Progenitor cell of endocrine pancreas (in vitro differentiated cells): ENCODE measurements at regions not wholly inside any gene's neighbourhood (a gene's known extent, or its start where the extent isn't known, plus 50 kb on each side); places are given as distances from the start of the nearest gene placed in this dataset.
"Not testable (repeated sequence)": the region's sequence is repeated elsewhere in the genome, so short reads cannot be mapped to it uniquely, and the experiment has no call there.

ENCODE experiments used
- DNase-seq: peaks from one replicate; pipeline ENCODE4 v3.0.0; 2021; ENCODE audit warnings: low spot score; ENCODE audit not compliant: unreplicated experiment
- H3K27ac Mint-ChIP-seq: 2 replicates; pipeline ENCODE4 v1.8.0; 2021; ENCODE audit warnings: mild to moderate bottlenecking, moderate library complexity, mixed read lengths
- H3K27me3 Mint-ChIP-seq: 2 replicates; pipeline ENCODE4 v1.8.0; 2021; ENCODE audit warnings: mixed read lengths
- H3K36me3 Mint-ChIP-seq: 2 replicates; pipeline ENCODE4 v1.8.0; 2022; ENCODE audit warnings: mixed read lengths; ENCODE audit not compliant: insufficient read depth
- H3K4me1 Mint-ChIP-seq: 2 replicates; pipeline ENCODE4 v1.8.0; 2021; ENCODE audit warnings: low read depth, mixed read lengths
- H3K4me3 Mint-ChIP-seq: 2 replicates; pipeline ENCODE4 v1.8.0; 2021; ENCODE audit warnings: low read depth, mild to moderate bottlenecking, moderate library complexity, mixed read lengths
- H3K9me3 Mint-ChIP-seq: 2 replicates; pipeline ENCODE4 v1.8.0; 2021; ENCODE audit warnings: low read depth, mixed read lengths
- CTCF ChIP-seq: fragments of 200-600 bp; sonication (generic); IDR thresholded peaks from one replicate; pipeline ENCODE4 v1.5.0; 2021; ENCODE audit warnings: antibody characterized with exemption, mild to moderate bottlenecking; ENCODE audit not compliant: unreplicated experiment

GRCh38 chr6:19925533-19925932 lies 88.4 kb downstream of the ID4 start:
- peaks cover 2% of the 10 kb centered on the region for H3K27me3 Mint-ChIP-seq
- peaks cover 2% of the 10 kb centered on the region for H3K4me1 Mint-ChIP-seq
- H3K27ac Mint-ChIP-seq: no peak overlapping the region
- no peaks in the 10 kb centered on the region for H3K9me3 Mint-ChIP-seq
- H3K4me3 Mint-ChIP-seq: no peak overlapping the region
- no peaks in the 10 kb centered on the region for H3K36me3 Mint-ChIP-seq
- no peak for TF ChIP-seq CTCF
- no peak for DNase-seq

GRCh38 chr6:19928461-19928860 lies 91.3 kb downstream of the ID4 start:
- Mint-ChIP-seq H3K4me3 (no peak overlapping the region), H3K4me1 (peaks cover 2% of the 10 kb centered on the region), H3K27me3 (peaks cover 5% of the 10 kb centered on the region), H3K9me3 (no peaks in the 10 kb centered on the region), H3K27ac (no peak overlapping the region), H3K36me3 (no peaks in the 10 kb centered on the region)
- no peak for TF ChIP-seq CTCF
- DNase-seq: no peak

GRCh38 chr6:19929312-19929711 lies 92.1 kb downstream of the ID4 start:
- Mint-ChIP-seq H3K36me3 (no peaks in the 10 kb centered on the region), H3K4me3 (no peak overlapping the region), H3K27me3 (peaks cover 5% of the 10 kb centered on the region), H3K9me3 (no peaks in the 10 kb centered on the region), H3K4me1 (peaks cover 2% of the 10 kb centered on the region), H3K27ac (peak overlapping the region; percentile 39)
- TF ChIP-seq CTCF: no peak
- no peak for DNase-seq

GRCh38 chr6:19934996-19935591 lies 97.9 kb downstream of the ID4 start:
- Mint-ChIP-seq H3K27ac (no peak overlapping the region), H3K27me3 (peaks cover 3% of the 10 kb centered on the region), H3K9me3 (peaks cover 3% of the 10 kb centered on the region), H3K36me3 (no peaks in the 10 kb centered on the region), H3K4me3 (no peak overlapping the region), H3K4me1 (peaks cover 2% of the 10 kb centered on the region)
- TF ChIP-seq CTCF: no peak
- no peak for DNase-seq

GRCh38 chr6:19939321-19939720 lies 102.2 kb downstream of the ID4 start:
- not testable (repeated sequence) for DNase-seq, H3K9me3 Mint-ChIP-seq, H3K4me1 Mint-ChIP-seq, H3K4me3 Mint-ChIP-seq, H3K27me3 Mint-ChIP-seq, H3K36me3 Mint-ChIP-seq, H3K27ac Mint-ChIP-seq

GRCh38 chr6:19939926-19940325 lies 102.8 kb downstream of the ID4 start:
- not testable (repeated sequence) for DNase-seq, H3K36me3 Mint-ChIP-seq, H3K9me3 Mint-ChIP-seq, H3K27me3 Mint-ChIP-seq, H3K27ac Mint-ChIP-seq, H3K4me3 Mint-ChIP-seq, H3K4me1 Mint-ChIP-seq
